ENCODE measurements at regions not wholly inside any gene's neighbourhood (a gene's known extent, or its start where the extent isn't known, plus 50 kb on each side); places are given as distances from the start of the nearest gene placed in this dataset.

- H3K4me1 ChIP-seq (ENCODE audit: insufficient read depth, low read length) = no peaks in the 10 kb centered on the region
- Mint-ChIP-seq H3K4me1 (no peaks in the 10 kb centered on the region), H3K9me3 (peaks cover 0 to 17% (median 8%) of the 10 kb centered on the region in 8 donors), H3K4me3 (no peak overlapping the region), H3K27me3 (no peaks in the 10 kb centered on the region), H3K36me3 (no peaks in the 10 kb centered on the region), H3K27ac (no peak overlapping the region)
- H3K27ac ChIP-seq (ENCODE audit: low read depth, low read length) = no peak overlapping the region
- H3K4me3 ChIP-seq (ENCODE audit: low read length in 2 of 2) = no peak overlapping the region
- H3K27me3 ChIP-seq (ENCODE audit: insufficient read depth, low read length) = no peaks in the 10 kb centered on the region
- ChIA-PET CTCF (ENCODE audit: partially characterized antibody) (interaction anchor here (1.3 kb wide), 1 partner anchor 10 kb away, joined by 4 read pairs; no protein-coding TSS in a partner anchor), POLR2A (ENCODE audit: partially characterized antibody) (no interaction called here)
- no peaks in the 10 kb centered on the region for H3K36me3 ChIP-seq (ENCODE audit: insufficient read depth, low read length)
- intact Hi-C loops (cut with micrococcal nuclease) = no loop called here
- no peak for DNase-seq
- H3K9me3 ChIP-seq (ENCODE audit: control insufficient read depth in 1 of 2, low read length in 2 of 2) = no peaks in the 10 kb centered on the region
Observed at GRCh38 chr4:32589097-32589496, 1868.9 kb downstream of the PCDH7 start.

- Mint-ChIP-seq H3K4me3 (no peak overlapping the region), H3K36me3 (no peaks in the 10 kb centered on the region), H3K9me3 (peaks cover 0 to 17% (median 8%) of the 10 kb centered on the region in 8 donors), H3K27me3 (no peaks in the 10 kb centered on the region), H3K27ac (no peak overlapping the region), H3K4me1 (no peaks in the 10 kb centered on the region)
- H3K27ac ChIP-seq (ENCODE audit: low read depth, low read length) = no peak overlapping the region
- no peaks in the 10 kb centered on the region for H3K9me3 ChIP-seq (ENCODE audit: control insufficient read depth in 1 of 2, low read length in 2 of 2)
- CTCF ChIA-PET (ENCODE audit: partially characterized antibody) = no interaction called here
- intact Hi-C loops (cut with micrococcal nuclease) = no loop called here
- H3K4me1 ChIP-seq (ENCODE audit: insufficient read depth, low read length) = no peaks in the 10 kb centered on the region
- no peaks in the 10 kb centered on the region for H3K27me3 ChIP-seq (ENCODE audit: insufficient read depth, low read length)
- no peaks in the 10 kb centered on the region for H3K36me3 ChIP-seq (ENCODE audit: insufficient read depth, low read length)
- POLR2A ChIA-PET (ENCODE audit: partially characterized antibody) = no interaction called here
- DNase-seq = no peak
- H3K4me3 ChIP-seq (ENCODE audit: low read length in 2 of 2) = no peak overlapping the region
Observed at GRCh38 chr4:32589853-32590252, 1869.7 kb downstream of the PCDH7 start.

- H3K9me3 Mint-ChIP-seq = peaks cover 0 to 12% (median 2%) of the 10 kb centered on the region in 8 donors
- no peaks in the 10 kb centered on the region for H3K36me3 ChIP-seq (ENCODE audit: insufficient read depth, low read length)
- CTCF ChIA-PET (ENCODE audit: partially characterized antibody) = no interaction called here
- no peaks in the 10 kb centered on the region for H3K9me3 ChIP-seq (ENCODE audit: control insufficient read depth in 1 of 2, low read length in 2 of 2)
- intact Hi-C loops (cut with micrococcal nuclease) = no loop called here
- POLR2A ChIA-PET (ENCODE audit: partially characterized antibody) = no interaction called here
- no peaks in the 10 kb centered on the region for H3K27me3 ChIP-seq (ENCODE audit: insufficient read depth, low read length)
- no peak overlapping the region for H3K27ac Mint-ChIP-seq
- H3K27me3 Mint-ChIP-seq = no peaks in the 10 kb centered on the region
- no peaks in the 10 kb centered on the region for H3K36me3 Mint-ChIP-seq
- H3K4me1 Mint-ChIP-seq = no peaks in the 10 kb centered on the region
- H3K4me3 Mint-ChIP-seq = no peak overlapping the region
- no peak overlapping the region for H3K4me3 ChIP-seq (ENCODE audit: low read length in 2 of 2)
- H3K4me1 ChIP-seq (ENCODE audit: insufficient read depth, low read length) = no peaks in the 10 kb centered on the region
- H3K27ac ChIP-seq (ENCODE audit: low read depth, low read length) = no peak overlapping the region
- DNase-seq = no peak
Observed at GRCh38 chr4:32597354-32597753, 1877.2 kb downstream of the PCDH7 start.

- intact Hi-C loops (cut with micrococcal nuclease) = no loop called here
- POLR2A ChIA-PET (ENCODE audit: partially characterized antibody) = no interaction called here
- no peak overlapping the region for H3K27ac ChIP-seq (ENCODE audit: low read depth, low read length)
Observed at GRCh38 chr4:32601848-32602247, 1881.7 kb downstream of the PCDH7 start.

GRCh38 chr4:32607978-32608377, 1887.8 kb downstream of the PCDH7 start:
- CTCF ChIA-PET (ENCODE audit: partially characterized antibody) = no interaction called here
- H3K27ac Mint-ChIP-seq = no peak overlapping the region
- intact Hi-C loops (cut with micrococcal nuclease) = no loop called here
- H3K4me1 Mint-ChIP-seq = no peaks in the 10 kb centered on the region
- no peak overlapping the region for H3K4me3 Mint-ChIP-seq
- Histone ChIP-seq H3K27ac (ENCODE audit: low read depth, low read length) (no peak overlapping the region), H3K4me3 (ENCODE audit: low read length in 2 of 2) (no peak overlapping the region), H3K4me1 (ENCODE audit: insufficient read depth, low read length) (no peaks in the 10 kb centered on the region), H3K27me3 (ENCODE audit: insufficient read depth, low read length) (no peaks in the 10 kb centered on the region), H3K36me3 (ENCODE audit: insufficient read depth, low read length) (no peaks in the 10 kb centered on the region), H3K9me3 (ENCODE audit: control insufficient read depth in 1 of 2, low read length in 2 of 2) (no peaks in the 10 kb centered on the region)
- H3K9me3 Mint-ChIP-seq = peaks cover 3 to 28% (median 11%) of the 10 kb centered on the region in 8 donors
- no peaks in the 10 kb centered on the region for H3K27me3 Mint-ChIP-seq
- POLR2A ChIA-PET (ENCODE audit: partially characterized antibody) = no interaction called here
- no peak for DNase-seq
- H3K36me3 Mint-ChIP-seq = no peaks in the 10 kb centered on the region

More at GRCh38 chr4:32601848-32602247, 1881.7 kb downstream of the PCDH7 start:
- no peak overlapping the region for H3K4me3 ChIP-seq (ENCODE audit: low read length in 2 of 2)
- Mint-ChIP-seq H3K36me3 (no peaks in the 10 kb centered on the region), H3K4me3 (no peak overlapping the region), H3K27me3 (no peaks in the 10 kb centered on the region), H3K27ac (no peak overlapping the region), H3K9me3 (peaks cover 0 to 12% (median 3%) of the 10 kb centered on the region in 8 donors), H3K4me1 (no peaks in the 10 kb centered on the region)
- H3K36me3 ChIP-seq (ENCODE audit: insufficient read depth, low read length) = no peaks in the 10 kb centered on the region
- no peaks in the 10 kb centered on the region for H3K27me3 ChIP-seq (ENCODE audit: insufficient read depth, low read length)
- H3K4me1 ChIP-seq (ENCODE audit: insufficient read depth, low read length) = no peaks in the 10 kb centered on the region
- no peak for DNase-seq
- CTCF ChIA-PET (ENCODE audit: partially characterized antibody) = no interaction called here
- no peaks in the 10 kb centered on the region for H3K9me3 ChIP-seq (ENCODE audit: control insufficient read depth in 1 of 2, low read length in 2 of 2)

GRCh38 chr4:32624943-32625603, 1904.9 kb downstream of the PCDH7 start:
- no peak overlapping the region for H3K4me3 ChIP-seq (ENCODE audit: low read length in 2 of 2)
- H3K27me3 ChIP-seq (ENCODE audit: insufficient read depth, low read length) = no peaks in the 10 kb centered on the region
- H3K27me3 Mint-ChIP-seq = no peaks in the 10 kb centered on the region
- H3K9me3 ChIP-seq (ENCODE audit: control insufficient read depth in 1 of 2, low read length in 2 of 2) = peaks cover 0 to 5% of the 10 kb centered on the region in 2 donors
- H3K4me3 Mint-ChIP-seq = no peak overlapping the region
- H3K36me3 ChIP-seq (ENCODE audit: insufficient read depth, low read length) = no peaks in the 10 kb centered on the region
- ChIA-PET CTCF (ENCODE audit: partially characterized antibody) (no interaction called here), POLR2A (ENCODE audit: partially characterized antibody) (no interaction called here)
- H3K27ac ChIP-seq (ENCODE audit: low read depth, low read length) = no peak overlapping the region
- peaks cover 3 to 27% (median 14%) of the 10 kb centered on the region in 8 donors for H3K9me3 Mint-ChIP-seq
- no peak overlapping the region for H3K27ac Mint-ChIP-seq
- no peaks in the 10 kb centered on the region for H3K36me3 Mint-ChIP-seq
- H3K4me1 ChIP-seq (ENCODE audit: insufficient read depth, low read length) = no peaks in the 10 kb centered on the region
- intact Hi-C loops (cut with micrococcal nuclease) = no loop called here
- no peaks in the 10 kb centered on the region for H3K4me1 Mint-ChIP-seq
- no peak for DNase-seq

- no peak overlapping the region for H3K27ac ChIP-seq (ENCODE audit: low read depth, low read length)
- H3K27me3 ChIP-seq (ENCODE audit: insufficient read depth, low read length) = no peaks in the 10 kb centered on the region
- Mint-ChIP-seq H3K27ac (no peak overlapping the region), H3K4me1 (no peaks in the 10 kb centered on the region), H3K27me3 (no peaks in the 10 kb centered on the region), H3K4me3 (no peak overlapping the region), H3K9me3 (peaks cover 3 to 27% (median 14%) of the 10 kb centered on the region in 8 donors), H3K36me3 (no peaks in the 10 kb centered on the region)
- H3K4me3 ChIP-seq (ENCODE audit: low read length in 2 of 2) = no peak overlapping the region
- intact Hi-C loops (cut with micrococcal nuclease) = no loop called here
- peaks cover 0 to 5% of the 10 kb centered on the region in 2 donors for H3K9me3 ChIP-seq (ENCODE audit: control insufficient read depth in 1 of 2, low read length in 2 of 2)
- H3K4me1 ChIP-seq (ENCODE audit: insufficient read depth, low read length) = no peaks in the 10 kb centered on the region
- DNase-seq = no peak
- CTCF ChIA-PET (ENCODE audit: partially characterized antibody) = no interaction called here
- POLR2A ChIA-PET (ENCODE audit: partially characterized antibody) = no interaction called here
- H3K36me3 ChIP-seq (ENCODE audit: insufficient read depth, low read length) = no peaks in the 10 kb centered on the region
Observed at GRCh38 chr4:32625687-32626337, 1905.6 kb downstream of the PCDH7 start.
